GDM1 (cell line): ENCODE measurements at regions not wholly inside any gene's neighbourhood (a gene's known extent, or its start where the extent isn't known, plus 50 kb on each side); places are given as distances from the start of the nearest gene placed in this dataset.
"Not testable (repeated sequence)": the region's sequence is repeated elsewhere in the genome, so short reads cannot be mapped to it uniquely, and the experiment has no call there.

ENCODE experiments used
- DNase-seq: peaks from one replicate; lab custom pipeline; 2025; lab: John Stamatoyannopoulos, UW

GRCh38 chr12:59404109-59404650 lies 191.6 kb upstream of the SLC16A7 start:
- DNase-seq: no peak

- DNase-seq: peak; percentile 2
Observed at GRCh38 chr12:59403259-59403932, 192.4 kb upstream of the SLC16A7 start.

GRCh38 chr12:59401862-59402261 lies 194.0 kb upstream of the SLC16A7 start:
- DNase-seq: no peak

DNA sequence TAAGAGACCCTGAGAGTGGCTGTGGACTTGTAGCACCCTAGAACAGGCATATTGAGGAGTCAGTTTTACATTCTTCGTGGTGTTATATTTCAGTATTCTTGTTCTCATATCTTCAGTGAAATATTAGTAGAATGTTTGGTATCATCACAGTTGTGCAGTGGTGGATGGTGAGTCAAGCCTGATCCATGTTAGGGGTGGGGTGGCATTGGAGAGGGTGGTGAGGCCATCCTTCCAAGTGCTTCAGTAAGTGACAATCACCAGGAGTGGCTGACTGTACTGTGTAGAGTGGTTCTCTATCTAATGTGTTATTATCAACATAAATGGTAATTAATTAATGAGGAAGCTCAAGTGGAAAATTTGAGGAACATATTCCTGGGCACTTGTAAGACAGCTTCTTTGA lies 197.7 kb upstream of the SLC16A7 start:
- no peak for DNase-seq

GRCh38 chr12:59396919-59397318 lies 198.9 kb upstream of the SLC16A7 start:
- no peak for DNase-seq

DNA sequence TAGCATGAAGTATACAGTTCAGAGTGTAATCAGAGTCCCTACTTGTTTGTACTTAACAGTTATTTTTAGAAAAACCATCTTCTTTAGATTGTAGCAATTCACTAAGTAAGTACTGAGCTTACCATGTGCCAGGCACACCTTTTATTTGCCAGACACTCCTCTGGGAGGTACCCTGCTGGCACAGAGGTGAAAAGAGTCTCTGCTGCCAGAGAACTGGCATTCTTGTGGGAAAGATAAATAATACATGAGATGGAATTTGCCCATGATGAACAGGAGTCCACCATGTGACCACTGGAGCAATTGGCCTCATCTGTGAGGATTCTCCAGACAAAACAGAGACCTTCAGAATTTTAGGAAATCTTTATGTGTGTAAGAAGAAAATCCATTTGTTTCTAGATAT lies 199.3 kb upstream of the SLC16A7 start:
- DNase-seq: no peak

GRCh38 chr12:59395310-59395709 lies 200.5 kb upstream of the SLC16A7 start:
- DNase-seq: not testable (repeated sequence)

GRCh38 chr12:59393506-59393905 lies 202.3 kb upstream of the SLC16A7 start:
- no peak for DNase-seq

DNA sequence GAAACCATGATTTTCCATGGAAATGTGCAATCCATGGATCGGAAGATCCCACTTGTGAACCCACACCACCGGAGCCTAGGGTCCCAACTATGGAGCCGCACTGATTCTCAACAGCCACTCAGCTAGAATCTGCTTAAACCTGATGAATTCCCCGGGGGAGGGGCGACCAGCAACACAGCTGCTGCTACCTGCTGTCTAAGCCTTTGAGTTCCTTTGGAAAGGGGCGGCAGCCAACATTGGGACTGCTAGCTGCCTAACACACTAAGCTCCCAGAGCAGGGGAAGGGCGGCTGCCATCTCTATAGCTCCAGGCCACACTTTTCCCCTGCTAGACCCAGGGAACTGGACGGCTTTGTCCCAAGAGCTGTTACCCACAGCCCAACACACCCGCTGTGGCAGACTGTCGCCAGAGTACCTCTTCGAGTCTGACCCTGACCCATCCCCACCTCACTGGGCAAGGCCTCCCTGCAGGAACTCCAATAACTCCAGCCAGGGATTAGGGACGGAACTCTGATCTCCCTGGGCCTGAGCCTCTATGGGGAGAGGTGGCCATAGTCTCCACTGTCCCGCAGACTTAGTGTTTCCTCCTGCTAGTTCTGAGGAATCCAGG lies 205.8 kb upstream of the SLC16A7 start:
- no peak for DNase-seq

DNA sequence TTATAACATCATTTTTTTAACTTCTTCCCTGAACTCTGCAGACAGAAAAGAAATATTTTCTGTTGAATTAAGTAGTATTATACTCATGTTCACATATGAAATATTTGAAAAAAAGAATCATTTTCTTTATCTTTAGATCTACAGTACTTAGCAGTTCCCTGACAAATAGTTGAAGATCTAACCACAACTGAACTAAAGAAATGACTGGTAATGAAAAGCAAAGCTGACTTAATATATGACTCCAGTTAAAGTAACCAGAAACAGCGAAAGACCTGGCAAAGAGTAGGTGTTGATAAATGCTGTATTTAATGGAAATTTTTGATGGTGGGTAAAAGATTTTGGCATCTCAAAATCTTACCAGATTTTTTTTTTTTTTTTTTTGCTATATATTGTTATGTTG lies 207.1 kb upstream of the SLC16A7 start:
- DNase-seq: no peak

GRCh38 chr12:59388176-59388575 lies 207.7 kb upstream of the SLC16A7 start:
- DNase-seq: no peak

- no peak for DNase-seq
Observed at GRCh38 chr12:59386236-59386635, 209.6 kb upstream of the SLC16A7 start.

DNA sequence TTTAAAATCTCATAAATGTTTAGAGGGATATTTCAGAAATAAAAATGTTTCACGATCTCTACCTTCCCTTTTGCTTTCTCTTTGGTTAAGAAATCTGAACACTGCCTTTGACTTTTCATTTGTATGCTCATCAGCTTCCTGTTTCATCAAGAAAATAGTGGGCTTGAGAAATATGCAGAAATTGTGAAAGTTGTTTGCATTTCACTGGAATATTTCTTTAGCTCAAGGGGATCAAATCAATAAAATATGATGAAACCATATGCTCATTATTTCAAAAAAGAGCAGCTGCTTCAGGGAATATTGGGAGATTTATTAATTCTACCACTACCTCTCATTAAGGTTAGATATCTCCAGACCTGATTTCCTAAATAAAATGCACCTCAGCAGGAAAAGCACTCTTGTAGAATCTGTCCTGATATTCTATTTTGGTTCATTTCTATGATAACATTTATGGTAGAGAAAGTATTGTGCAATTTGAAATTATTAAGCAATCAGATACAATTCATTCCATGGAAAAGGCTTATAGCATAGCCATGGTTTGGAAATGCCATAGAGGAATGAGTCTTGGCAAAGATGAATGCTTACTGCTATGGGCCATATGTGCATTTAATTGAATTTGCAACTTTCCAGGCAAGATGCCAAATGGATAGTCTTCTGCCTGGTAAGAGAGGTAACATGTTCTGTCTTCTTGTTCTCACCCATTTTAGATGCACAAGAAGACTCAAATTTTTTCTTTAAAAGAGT lies 212.6 kb upstream of the SLC16A7 start:
- DNase-seq: no peak

- no peak for DNase-seq
Observed at GRCh38 chr12:59382282-59383078, 213.3 kb upstream of the SLC16A7 start.

- DNase-seq: no peak
Observed at GRCh38 chr12:59381106-59381505, 214.7 kb upstream of the SLC16A7 start.

DNA sequence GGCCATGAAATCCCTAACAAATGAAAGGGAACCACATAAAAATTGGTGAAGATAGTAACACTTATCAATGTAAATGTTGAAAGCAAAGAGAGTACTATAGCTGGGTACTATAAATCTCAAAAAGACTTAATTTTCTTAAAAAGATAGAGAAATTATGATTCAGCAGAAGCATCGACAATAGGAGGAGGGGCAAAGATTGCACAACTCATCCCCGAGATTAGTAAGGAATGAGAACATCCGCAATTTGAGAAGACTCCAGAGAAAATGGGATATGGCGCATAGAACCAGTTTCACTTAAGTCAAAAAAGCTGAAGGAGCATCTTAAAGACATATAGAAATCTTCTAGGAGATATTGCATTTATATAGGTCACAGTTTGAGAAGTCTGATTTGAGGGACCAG lies 220.2 kb upstream of the SLC16A7 start:
- DNase-seq: no peak

GRCh38 chr12:59374783-59375182 lies 221.0 kb upstream of the SLC16A7 start:
- no peak for DNase-seq

DNA sequence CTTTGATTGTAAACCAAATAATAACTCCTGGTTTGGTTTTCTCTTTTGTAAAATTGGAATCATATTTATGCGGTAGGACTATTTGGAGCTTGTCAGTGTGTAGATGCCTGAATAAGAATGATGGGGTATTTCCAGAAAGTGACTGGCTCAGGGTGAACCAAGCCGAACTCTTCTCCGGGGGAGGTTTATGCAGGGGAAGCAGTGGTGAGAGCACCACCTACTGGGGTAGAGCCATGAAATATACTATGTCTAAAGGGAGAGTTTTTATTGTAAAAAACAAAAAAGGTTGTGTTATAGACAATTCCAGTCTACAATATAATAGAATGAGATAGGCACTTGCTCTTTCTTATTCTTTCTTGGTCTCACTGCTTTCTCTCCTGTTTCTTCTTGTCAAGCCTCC lies 222.9 kb upstream of the SLC16A7 start:
- no peak for DNase-seq

GRCh38 chr12:59370933-59371332 lies 224.9 kb upstream of the SLC16A7 start:
- no peak for DNase-seq

- DNase-seq: no peak
Observed at GRCh38 chr12:59365133-59365532, 230.7 kb upstream of the SLC16A7 start.

- DNase-seq: no peak
Observed at GRCh38 chr12:59357811-59358210, 238.0 kb upstream of the SLC16A7 start.

DNA sequence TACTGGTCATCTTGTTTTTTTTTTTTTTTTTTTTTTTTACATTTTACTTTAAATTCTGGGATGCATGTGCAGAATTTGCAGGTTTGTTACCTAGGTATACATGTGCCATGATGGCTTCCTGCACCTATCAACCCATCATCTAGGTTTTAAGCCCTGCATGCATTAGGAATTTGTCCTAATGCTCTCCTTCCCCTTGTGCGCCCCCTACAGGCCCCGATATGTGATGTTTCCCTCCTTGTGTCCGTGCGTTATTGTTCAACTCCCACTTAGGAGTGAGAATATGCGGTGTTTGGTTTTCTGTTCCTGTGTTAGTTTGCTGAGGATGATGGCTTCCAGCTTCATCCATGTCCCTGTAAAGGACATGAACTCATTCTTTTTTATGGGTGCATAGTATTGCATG lies 249.6 kb upstream of the SLC16A7 start:
- not testable (repeated sequence) for DNase-seq
